HCT116 (cell line): ENCODE measurements at regions not wholly inside any gene's neighbourhood (a gene's known extent, or its start where the extent isn't known, plus 50 kb on each side); places are given as distances from the start of the nearest gene placed in this dataset.

Experiments
- ATAC-seq: fragments of 200-7000 bp; cut with Tn5 transposase; 2 replicates; pipeline ENCODE4 v1.9.1; 2020; ENCODE audit warnings: mild to moderate bottlenecking, moderate library complexity
- BruUV-seq: library from RNA; stranded (reverse); fragments of 400-500 nt; replicated peaks from 2 replicates; lab custom pipeline; 2021; lab: Mats Ljungman, UMichigan
- CTCF ChIA-PET: fragments of 300-600 bp; sonication (Branson Sonifier 250); formaldehyde crosslinking; loops from one replicate; lab custom pipeline; 2021; ENCODE audit warnings: antibody characterized with exemption; lab: Charles Lee
- POLR2A ChIA-PET: fragments of 300-600, 350-600 bp; sonication (Branson Sonifier 250); formaldehyde crosslinking; loops from one replicate; lab custom pipeline; 2021; ENCODE audit warnings: antibody characterized with exemption; lab: Charles Lee
- RAD21 ChIA-PET, 2 experiments: fragments of 300-600 bp; sonication (Branson Sonifier 250); formaldehyde crosslinking; loops; one replicate each; lab custom pipeline; 2023; ENCODE audit warnings: low total read pairs in 2 of 2; ENCODE audit not compliant: uncharacterized antibody in 2 of 2, unreplicated experiment in 2 of 2, low non-redundant PET in 1 of 2; lab: Charles Lee
- DNase-seq: peaks from one replicate; pipeline ENCODE4 v3.0.0-alpha.2; 2010; ENCODE audit warnings: low read depth, low spot score
- H2AFZ ChIP-seq: fragments of 200-600 bp; shearing (Covaris generic), sonication (generic); 2 replicates; pipeline ENCODE4 v1.6.1; 2017; ENCODE audit warnings: low read depth, mixed run types, mixed read lengths, antibody characterized with exemption, low read length; ENCODE audit not compliant: poor library complexity, severe bottlenecking
- H3K27ac ChIP-seq: 2 replicates; pipeline ENCODE4 v1.5.1; 2012; ENCODE audit warnings: low read depth, low read length
- H3K27me3 ChIP-seq: fragments of 200-600 bp; sonication (generic); 2 replicates; pipeline ENCODE4 v1.6.1; 2016; ENCODE audit warnings: mixed run types, low read length, mixed read lengths; ENCODE audit not compliant: insufficient read depth
- H3K36me3 ChIP-seq, 2 experiments: fragments of 200-500 bp in 1 of 2; fragments of 200-600 bp in 1 of 2; sonication (Bioruptor generic) in 1 of 2; sonication (generic) in 1 of 2; 2 replicates each; pipeline versions ENCODE4 v1.5.1 to v1.6.1; 2014 to 2016; ENCODE audit warnings: low read length in 2 of 2, inconsistent platforms in 1 of 2, mixed read lengths in 1 of 2, mixed run types in 1 of 2; ENCODE audit not compliant: insufficient read depth in 2 of 2, control insufficient read depth in 1 of 2
- H3K4me1 ChIP-seq, 2 experiments: fragments of 200-600 bp in 1 of 2; sonication (generic) in 1 of 2; 2 replicates each; pipeline versions ENCODE4 v1.5.1 to v1.6.1; 2012 to 2017; ENCODE audit warnings: low read length in 2 of 2, inconsistent platforms in 1 of 2, mild to moderate bottlenecking in 1 of 2, mixed read lengths in 1 of 2, mixed run types in 1 of 2, moderate library complexity in 1 of 2; ENCODE audit not compliant: insufficient read depth in 2 of 2, control insufficient read depth in 1 of 2
- H3K4me2 ChIP-seq: fragments of 200-600 bp; sonication (generic); 2 replicates; pipeline ENCODE4 v1.6.1; 2017; ENCODE audit warnings: mixed run types, low read length, mixed read lengths
- H3K4me3 ChIP-seq, 2 experiments: fragments of 200-600 bp in 1 of 2; sonication (generic) in 1 of 2; replicated peaks in 1 of 2; 2 replicates each; pipeline ENCODE4 v1.5.1; 2011 to 2016; ENCODE audit warnings: low read length in 2 of 2, control low read depth in 1 of 2, low read depth in 1 of 2, mild to moderate bottlenecking in 1 of 2, mixed read lengths in 1 of 2, mixed run types in 1 of 2
- H3K79me2 ChIP-seq: fragments of 200-600 bp; sonication (generic); 2 replicates; pipeline ENCODE4 v1.6.1; 2017; ENCODE audit warnings: mild to moderate bottlenecking, mixed run types, low read length, moderate library complexity, mixed read lengths; ENCODE audit not compliant: insufficient read depth
- H3K9ac ChIP-seq: fragments of 200-600 bp; sonication (generic); 2 replicates; pipeline ENCODE4 v1.6.1; 2016; ENCODE audit warnings: low read length, mixed read lengths
- H3K9me2 ChIP-seq: fragments of 200-600 bp; sonication (generic), shearing (Covaris generic); 2 replicates; pipeline ENCODE4 v1.6.1; 2017; ENCODE audit warnings: mixed run types, mild to moderate bottlenecking, moderate library complexity; ENCODE audit not compliant: insufficient read depth
- H3K9me3 ChIP-seq, 2 experiments: fragments of 200-500 bp in 1 of 2; fragments of 200-600 bp in 1 of 2; sonication (Bioruptor generic) in 1 of 2; sonication (generic) in 1 of 2; 2 replicates each; pipeline ENCODE4 v1.6.1; 2014 to 2017; ENCODE audit warnings: low read length in 2 of 2, mixed read lengths in 2 of 2, inconsistent platforms in 1 of 2, low read depth in 1 of 2, mild to moderate bottlenecking in 1 of 2, mixed run types in 1 of 2, moderate library complexity in 1 of 2; ENCODE audit not compliant: control insufficient read depth in 1 of 2, insufficient read depth in 1 of 2
- H4K20me1 ChIP-seq: fragments of 200-600 bp; sonication (generic), shearing (Covaris generic); 2 replicates; pipeline ENCODE4 v1.6.1; 2017; ENCODE audit warnings: mixed run types, mild to moderate bottlenecking, moderate library complexity; ENCODE audit not compliant: insufficient read depth
- ATF3 ChIP-seq: IDR thresholded peaks from 2 replicates; pipeline ENCODE4 v1.6.1; 2012
- CBX3 ChIP-seq: IDR thresholded peaks from 2 replicates; pipeline ENCODE4 v1.6.1; 2012; ENCODE audit warnings: low read depth
- CEBPB ChIP-seq: IDR thresholded peaks from 2 replicates; pipeline ENCODE4 v1.6.1; 2012; ENCODE audit warnings: low read depth
- EGR1 ChIP-seq: IDR thresholded peaks from 2 replicates; pipeline ENCODE4 v1.6.1; 2012; ENCODE audit warnings: low read depth
- ELF1 ChIP-seq: IDR thresholded peaks from 2 replicates; pipeline ENCODE4 v1.6.1; 2012; ENCODE audit warnings: low read depth, borderline replicate concordance
- EZH2 ChIP-seq: fragments of 200-600 bp; sonication (generic); IDR thresholded peaks from 2 replicates; pipeline ENCODE4 v1.6.1; 2017; ENCODE audit warnings: antibody characterized with exemption, mixed run types
- FOSL1 ChIP-seq: IDR thresholded peaks from 2 replicates; pipeline ENCODE4 v1.6.1; 2012; ENCODE audit warnings: low read depth
- MAX ChIP-seq: IDR thresholded peaks from 2 replicates; pipeline ENCODE4 v1.6.1; 2012
- POLR2AphosphoS5 ChIP-seq: IDR thresholded peaks from 2 replicates; pipeline ENCODE4 v1.6.1; 2011; ENCODE audit warnings: mild to moderate bottlenecking, low read depth, low read length, moderate library complexity
- SP1 ChIP-seq: IDR thresholded peaks from 2 replicates; pipeline ENCODE4 v1.6.1; 2012; ENCODE audit warnings: low read depth
- TCF7L2 ChIP-seq: IDR thresholded peaks from 2 replicates; pipeline ENCODE4 v1.7.0; 2011; ENCODE audit warnings: borderline replicate concordance, inconsistent platforms; ENCODE audit not compliant: insufficient read depth, insufficient read length; ENCODE audit errors: extremely low read depth
- ZBTB33 ChIP-seq: IDR thresholded peaks from 2 replicates; pipeline ENCODE4 v1.6.1; 2011; ENCODE audit warnings: mild to moderate bottlenecking, low read length, moderate library complexity; ENCODE audit not compliant: insufficient replicate concordance; ENCODE audit errors: extremely low read depth
- ZFX ChIP-seq: fragments of 450-650 bp; IDR thresholded peaks from 2 replicates; pipeline ENCODE4 v1.6.1; 2017
- ZNF274 ChIP-seq: fragments of 200-500 bp; sonication (Bioruptor generic); IDR thresholded peaks from 2 replicates; pipeline ENCODE4 v1.6.1; 2014; ENCODE audit warnings: mild to moderate bottlenecking, low read depth, low read length, inconsistent platforms
- intact Hi-C: fragments of 100-400 bp; cut with micrococcal nuclease; formaldehyde crosslinking; loops from 2 replicates; pipeline ENCODE4 v1.10.0; 2022

GRCh38 chr7:12493407-12493806 is 77.1 kb upstream of the SCIN start:
- POLR2A ChIA-PET, result no interaction called here
- no peak for ATAC-seq
- DNase-seq, result no peak
- Histone ChIP-seq H2AFZ (no peak overlapping the region), H3K36me3 (no peaks in the 10 kb centered on the region), H3K9me2 (no peaks in the 10 kb centered on the region), H3K27ac (no peak overlapping the region), H3K4me2 (no peak overlapping the region), H3K9me3 (no peaks in the 10 kb centered on the region), H3K9ac (no peak overlapping the region), H3K4me1 (no peaks in the 10 kb centered on the region), H3K79me2 (no peaks in the 10 kb centered on the region), H4K20me1 (no peaks in the 10 kb centered on the region), H3K27me3 (no peaks in the 10 kb centered on the region), H3K4me3 (no peak overlapping the region)
- intact Hi-C loops, result loop anchor here (10.0 kb wide), 1 partner anchor 59 kb away; no protein-coding TSS in a partner anchor
- CTCF ChIA-PET, result interaction anchor here (1.2 to 2.6 kb wide), 3 partner anchors 31 to 56 kb away, joined by 3 to 10 read pairs (median 4); no protein-coding TSS in a partner anchor
- BruUV-seq, result no TSS peak
- no peak for TF ChIP-seq ELF1
- no peak for TF ChIP-seq ATF3
- no peak for TF ChIP-seq ZFX
- TF ChIP-seq POLR2AphosphoS5, result no peak
- RAD21 ChIA-PET, result no interaction called here

- Histone ChIP-seq H3K9ac (no peak overlapping the region), H3K79me2 (no peaks in the 10 kb centered on the region), H2AFZ (no peak overlapping the region), H3K9me2 (no peaks in the 10 kb centered on the region), H3K27me3 (no peaks in the 10 kb centered on the region), H3K36me3 (no peaks in the 10 kb centered on the region), H3K4me1 (no peaks in the 10 kb centered on the region), H3K4me2 (no peak overlapping the region), H4K20me1 (no peaks in the 10 kb centered on the region), H3K9me3 (no peaks in the 10 kb centered on the region), H3K27ac (no peak overlapping the region), H3K4me3 (no peak overlapping the region)
- no peak for DNase-seq
- intact Hi-C loops, result loop anchor here (10.0 kb wide), 1 partner anchor 59 kb away; no protein-coding TSS in a partner anchor
- ATAC-seq, result no peak
- no TSS peak for BruUV-seq
- RAD21 ChIA-PET, result interaction anchor here in 1 of 2 experiments (1.6 kb wide), 1 partner anchor 36 kb away, joined by 3 read pairs; no protein-coding TSS in a partner anchor
- POLR2A ChIA-PET, result no interaction called here
- CTCF ChIA-PET, result interaction anchor here (0.7 to 4.2 kb wide), 5 partner anchors 31 to 658 kb away, joined by 3 to 52 read pairs (median 4); no protein-coding TSS in a partner anchor
- no peak for TF ChIP-seq POLR2AphosphoS5
- TF ChIP-seq EGR1, result no peak
- no peak for TF ChIP-seq ZBTB33
- no peak for TF ChIP-seq TCF7L2
- TF ChIP-seq MAX, result no peak
- no peak for TF ChIP-seq CEBPB
- no peak for TF ChIP-seq CBX3
- TF ChIP-seq FOSL1, result no peak
- TF ChIP-seq ZNF274, result no peak
- TF ChIP-seq EZH2, result no peak
- no peak for TF ChIP-seq SP1
Measured at GRCh38 chr7:12493863-12494686, 76.4 kb upstream of the SCIN start.
